Heart right ventricle (tissue), 16 donors: ENCODE measurements at regions not wholly inside any gene's neighbourhood (a gene's known extent, or its start where the extent isn't known, plus 50 kb on each side); places are given as distances from the start of the nearest gene placed in this dataset.
"Not testable (repeated sequence)": the region's sequence is repeated elsewhere in the genome, so short reads cannot be mapped to it uniquely, and the experiment has no call there.

Experiments
- ATAC-seq, 8 donors: fragments of 200-7000 bp; cut with Tn5 transposase; one replicate each; pipeline ENCODE4 v1.9.1; 2020; ENCODE audit warnings: mild to moderate bottlenecking in 8 of 8, moderate library complexity in 8 of 8, moderate number of reproducible peaks in 1 of 8
- DNase-seq, 2 donors: peaks; one replicate each; pipeline ENCODE4 v3.0.0-alpha.2; 2020
- H3K27ac ChIP-seq, 10 donors: fragments of 200-600 bp; sonication (generic) in 2 of 10; one replicate each; pipeline versions ENCODE4 v1.5.0 to v1.8.0; 2020 to 2022; ENCODE audit warnings: mild to moderate bottlenecking in 3 of 10
- H3K27me3 ChIP-seq, 7 donors: fragments of 200-600 bp; one replicate each; pipeline ENCODE4 v1.8.0; 2021 to 2022; ENCODE audit warnings: mild to moderate bottlenecking in 2 of 7
- H3K36me3 ChIP-seq, 9 donors: fragments of 200-600 bp; sonication (generic) in 1 of 9; one replicate each; pipeline versions ENCODE4 v1.5.0 to v1.8.0; 2020 to 2022; ENCODE audit warnings: mild to moderate bottlenecking in 2 of 9
- H3K4me1 ChIP-seq, 9 donors: fragments of 200-600 bp; sonication (generic) in 1 of 9; one replicate each; pipeline versions ENCODE4 v1.5.0 to v1.8.0; 2020 to 2022; ENCODE audit warnings: mild to moderate bottlenecking in 4 of 9
- H3K4me3 ChIP-seq, 10 donors: fragments of 200-600 bp; sonication (generic) in 2 of 10; one replicate each; pipeline versions ENCODE4 v1.5.0 to v1.8.0; 2020 to 2022; ENCODE audit warnings: mild to moderate bottlenecking in 7 of 10, moderate library complexity in 2 of 10
- H3K9me3 ChIP-seq, 11 donors: fragments of 200-600 bp in 10 of 11; sonication (generic) in 2 of 11; one replicate each; pipeline versions ENCODE4 v1.5.0 to v1.8.0; 2013 to 2022; ENCODE audit warnings: mild to moderate bottlenecking in 2 of 11, control low read depth in 1 of 11, moderate library complexity in 1 of 11
- CTCF ChIP-seq, 9 donors: fragments of 200-600 bp; sonication (generic) in 2 of 9; IDR thresholded peaks; one replicate each; pipeline versions ENCODE4 v1.5.0 to v1.8.0; 2021 to 2022; ENCODE audit warnings: antibody characterized with exemption in 9 of 9, mild to moderate bottlenecking in 5 of 9, moderate library complexity in 1 of 9
- WGBS, 2 donors: extraction: QIAGEN DNeasy Blood & Tissue Kit; methylation state at CpG; one replicate each; pipeline ENCODE4 v1.1.7; 2013; ENCODE audit warnings: inconsistent platforms in 1 of 2; 5-methylcytosine and 5-hydroxymethylcytosine counted together
- intact Hi-C, 10 donors: fragments of 100-400 bp; cut with DNase I; formaldehyde crosslinking; loops; one replicate each; pipeline versions ENCODE4 v1.11.1 to v1.14.2; 2022
- donor health status: Arrhythmogenic right ventricular cardiomyopathy.
- donor health status: ischemic (EF 13 %, LVEDD 7.1; RV severe dilation, severe dysfunction).
- donor health status: healthy with polysubstance abuse.
- donor health status: DM: no; HTN: yes; CAD: no.
- donor health status: DM: no; HTN: no; CAD: no.
- donor health status: ischemic (EF 25% LVEDD 6.9; RV normal size, moderate dysfunction).
- donor health status: ischemic (EF 25% LVEDD 5.7; RV mildly dilated, moderate dysfunction).
- donor health status: healthy.
- donor health status: DM: yes; HTN: yes; CAD: no.
- donor health status: Ischemic cardiomyopathy.
- donor health status: ischemic (EF 35%, LVEDD 5.7; RV mildly dilated, moderate dysfunction).
- donor health status: nonischemic (EF 11% LVEDD 7.7; RV severe dilation, severe dysfunction).
- donor health status: DM: yes; HTN: yes; CAD: no.
- donor health status: PGD.
- donor health status: ischemic (EF 29% LVEDD 5.4; RV normal size, mild dysfunction).
- donor health status: nonischemic (EF 23%, LVEDD 6.1; RV moderate dilation, normal function).

- no peaks in the 10 kb centered on the region for H3K36me3 ChIP-seq
- H3K4me3 ChIP-seq = no peak overlapping the region
- H3K9me3 ChIP-seq = no peaks in the 10 kb centered on the region
- WGBS, 2 donors = 79 to 83% methylated on average over 5 of the region's 5 CpGs
- DNase-seq = no peak
- TF ChIP-seq CTCF (IDR thresholded peaks at IDR 0.05) = no peak
- H3K4me1 ChIP-seq = peaks cover 0 to 14% (median 6%) of the 10 kb centered on the region in 9 donors
- peaks cover 0 to 3% (median 0%) of the 10 kb centered on the region in 7 donors for H3K27me3 ChIP-seq
- intact Hi-C loops = no loop called here
- H3K27ac ChIP-seq = no peak overlapping the region
- no peak for ATAC-seq
Measured at GRCh38 chr3:31096661-31097395, 202.4 kb upstream of the GADL1 start.

- WGBS, 2 donors = 98 to 100% methylated on average over 1 of the region's 1 CpG
- DNase-seq = no peak
- no peak for ATAC-seq
Measured at GRCh38 chr3:31100519-31100918, 206.1 kb upstream of the GADL1 start.

GRCh38 chr3:31101285-31101684, 206.8 kb upstream of the GADL1 start:
- H3K27me3 ChIP-seq, intact Hi-C loops, H3K9me3 ChIP-seq, H3K36me3 ChIP-seq, H3K4me1 ChIP-seq, ATAC-seq, DNase-seq, H3K27ac ChIP-seq, H3K4me3 ChIP-seq: not testable (repeated sequence)
- 34 to 48% methylated on average over 1 of the region's 1 CpG for WGBS, 2 donors

More at GRCh38 chr3:31100519-31100918, 206.1 kb upstream of the GADL1 start:
- Histone ChIP-seq H3K36me3 (no peaks in the 10 kb centered on the region), H3K9me3 (no peaks in the 10 kb centered on the region), H3K27me3 (peaks cover 0 to 3% (median 0%) of the 10 kb centered on the region in 7 donors), H3K4me3 (no peak overlapping the region), H3K4me1 (no peaks in the 10 kb centered on the region), H3K27ac (no peak overlapping the region)
- TF ChIP-seq CTCF (IDR thresholded peaks at IDR 0.05) = no peak
- intact Hi-C loops = no loop called here

- no peak for TF ChIP-seq CTCF (IDR thresholded peaks at IDR 0.05)
- peaks cover 0 to 16% (median 0%) of the 10 kb centered on the region in 9 donors for H3K4me1 ChIP-seq
- no peak overlapping the region for H3K4me3 ChIP-seq
- 87 to 89% methylated on average over 8 of the region's 8 CpGs for WGBS, 2 donors
- no peak overlapping the region for H3K27ac ChIP-seq
- DNase-seq (no peak), ATAC-seq (no peak)
- H3K27me3 ChIP-seq = peaks cover 0 to 3% (median 0%) of the 10 kb centered on the region in 7 donors
- intact Hi-C loops = no loop called here
- H3K9me3 ChIP-seq = no peaks in the 10 kb centered on the region
- no peaks in the 10 kb centered on the region for H3K36me3 ChIP-seq
Measured at GRCh38 chr3:31102196-31102879, 207.9 kb upstream of the GADL1 start.

GRCh38 chr3:31103181-31103580, 208.7 kb upstream of the GADL1 start:
- no peak for TF ChIP-seq CTCF (IDR thresholded peaks at IDR 0.05)

More at GRCh38 chr3:31103181-31103580, 208.7 kb upstream of the GADL1 start:
- DNase-seq (no peak), ATAC-seq (no peak)
- intact Hi-C loops = no loop called here
- Histone ChIP-seq H3K27me3 (peaks cover 0 to 3% (median 0%) of the 10 kb centered on the region in 7 donors), H3K36me3 (no peaks in the 10 kb centered on the region), H3K4me3 (no peak overlapping the region), H3K9me3 (no peaks in the 10 kb centered on the region), H3K27ac (no peak overlapping the region), H3K4me1 (peaks cover 0 to 16% (median 0%) of the 10 kb centered on the region in 9 donors)
- 76 to 80% methylated on average over 2 of the region's 2 CpGs for WGBS, 2 donors
